ENCODE measurements at regions not wholly inside any gene's neighbourhood (a gene's known extent, or its start where the extent isn't known, plus 50 kb on each side); places are given as distances from the start of the nearest gene placed in this dataset.

- TF ChIP-seq POLR2A (IDR thresholded peaks at IDR 0.05) (no peak), CTCF (IDR thresholded peaks at IDR 0.05) (no peak)
- 49 to 55% methylated on average over 4 of the region's 4 CpGs for WGBS, 2 donors
- intact Hi-C loops (cut with DNase I; ENCODE audit: low total_unique reads), result no loop called here
- no peak for DNase-seq (ENCODE audit: low spot score in 2 of 2)
- H3K4me3 ChIP-seq (ENCODE audit: low read depth, poor library complexity, severe bottlenecking), result no peak overlapping the region
Measured at GRCh38 chr21:35911412-35912191, 148.7 kb downstream of the SETD4 start.

- intact Hi-C loops (cut with DNase I; ENCODE audit: low total_unique reads), result no loop called here
- no peak for DNase-seq (ENCODE audit: low spot score in 2 of 2)
- no peak overlapping the region for H3K4me3 ChIP-seq (ENCODE audit: low read depth, poor library complexity, severe bottlenecking)
- 53 to 76% methylated on average over 1 of the region's 1 CpG for WGBS, 2 donors
- TF ChIP-seq POLR2A (IDR thresholded peaks at IDR 0.05) (no peak), CTCF (IDR thresholded peaks at IDR 0.05) (no peak)
Measured at GRCh38 chr21:35909456-35910223, 150.7 kb downstream of the SETD4 start.

- no peak overlapping the region for H3K4me3 ChIP-seq (ENCODE audit: low read depth, poor library complexity, severe bottlenecking)
- no peak for TF ChIP-seq POLR2A (IDR thresholded peaks at IDR 0.05)
- no peak for TF ChIP-seq CTCF (IDR thresholded peaks at IDR 0.05)
- intact Hi-C loops (cut with DNase I; ENCODE audit: low total_unique reads), result no loop called here
- WGBS, 2 donors, result 86 to 89% methylated on average over 5 of the region's 5 CpGs
- no peak for DNase-seq (ENCODE audit: low spot score in 2 of 2)
Measured at GRCh38 chr21:35908311-35909078, 151.8 kb downstream of the SETD4 start.

- TF ChIP-seq CTCF (IDR thresholded peaks at IDR 0.05), result no peak
- no peak for TF ChIP-seq POLR2A (IDR thresholded peaks at IDR 0.05)
- H3K4me3 ChIP-seq (ENCODE audit: low read depth, poor library complexity, severe bottlenecking), result no peak overlapping the region
- DNase-seq (ENCODE audit: low spot score in 2 of 2), result no peak
- intact Hi-C loops (cut with DNase I; ENCODE audit: low total_unique reads), result no loop called here
Measured at GRCh38 chr21:35906586-35906985, 153.7 kb downstream of the SETD4 start.

- intact Hi-C loops (cut with DNase I; ENCODE audit: low total_unique reads), result no loop called here
- peak; percentile 37 to 83 for DNase-seq (ENCODE audit: low spot score in 2 of 2)
- WGBS, 2 donors, result 76 to 80% methylated on average over 8 of the region's 8 CpGs
- TF ChIP-seq CTCF (IDR thresholded peaks at IDR 0.05) (no peak), POLR2A (IDR thresholded peaks at IDR 0.05) (no peak)
- H3K4me3 ChIP-seq (ENCODE audit: low read depth, poor library complexity, severe bottlenecking), result no peak overlapping the region
Measured at GRCh38 chr21:35905963-35906345, 154.4 kb downstream of the SETD4 start.
